Loucy (cell line): ENCODE measurements at regions not wholly inside any gene's neighbourhood (a gene's known extent, or its start where the extent isn't known, plus 50 kb on each side); places are given as distances from the start of the nearest gene placed in this dataset.

Experiments used
- H2AFZ ChIP-seq: fragments of 200-600 bp; sonication (generic); 2 replicates; pipeline ENCODE4 v1.6.0; 2016; ENCODE audit warnings: antibody characterized with exemption, mild to moderate bottlenecking, low read length, moderate library complexity
- H3F3A ChIP-seq: fragments of 200-600 bp; 2 replicates; pipeline ENCODE4 v1.6.0; 2016; ENCODE audit warnings: antibody characterized with exemption, low read depth, mild to moderate bottlenecking
- H3K27me3 ChIP-seq: fragments of 200-600 bp; sonication (generic); 2 replicates; pipeline ENCODE4 v1.6.1; 2014; ENCODE audit warnings: low read length, mild to moderate bottlenecking; ENCODE audit not compliant: insufficient read depth, poor library complexity, severe bottlenecking
- H3K36me3 ChIP-seq: fragments of 200-600 bp; sonication (generic); 2 replicates; pipeline ENCODE4 v1.6.1; 2016; ENCODE audit warnings: low read length; ENCODE audit not compliant: insufficient read depth
- H3K4me1 ChIP-seq: fragments of 200-600 bp; sonication (generic); 2 replicates; pipeline ENCODE4 v1.5.1; 2014; ENCODE audit warnings: low read length, mild to moderate bottlenecking; ENCODE audit not compliant: insufficient read depth, poor library complexity, severe bottlenecking
- H3K4me2 ChIP-seq: fragments of 200-600 bp; sonication (generic); 2 replicates; pipeline ENCODE4 v1.6.0; 2014; ENCODE audit warnings: antibody characterized with exemption, low read length, low read depth, mild to moderate bottlenecking; ENCODE audit not compliant: poor library complexity, severe bottlenecking
- H3K4me3 ChIP-seq: fragments of 200-600 bp; sonication (generic); 2 replicates; pipeline ENCODE4 v1.5.1; 2014; ENCODE audit warnings: low read length, mild to moderate bottlenecking, mixed read lengths; ENCODE audit not compliant: poor library complexity, severe bottlenecking
- H3K79me2 ChIP-seq: fragments of 200-600 bp; sonication (generic); 2 replicates; pipeline ENCODE4 v1.6.1; 2014; ENCODE audit warnings: low read length; ENCODE audit not compliant: insufficient read depth
- H3K9ac ChIP-seq: fragments of 200-600 bp; sonication (generic); 2 replicates; pipeline ENCODE4 v1.6.0; 2014; ENCODE audit warnings: mild to moderate bottlenecking, low read depth, low read length, moderate library complexity; ENCODE audit not compliant: poor library complexity, severe bottlenecking
- H3K9me2 ChIP-seq: fragments of 200-600 bp; sonication (generic); replicated peaks from 2 replicates; pipeline ENCODE4 v1.6.1; 2016; ENCODE audit warnings: low read depth, low read length, mixed read lengths
- H3K9me3 ChIP-seq: fragments of 200-600 bp; sonication (generic); 2 replicates; pipeline ENCODE4 v1.6.1; 2014; ENCODE audit warnings: mild to moderate bottlenecking, antibody characterized with exemption, low read length, low read depth; ENCODE audit not compliant: insufficient read depth
- H4K20me1 ChIP-seq: fragments of 200-600 bp; sonication (generic); 2 replicates; pipeline ENCODE4 v1.6.0; 2014; ENCODE audit warnings: antibody characterized with exemption, low read length, mild to moderate bottlenecking; ENCODE audit not compliant: insufficient read depth, poor library complexity, severe bottlenecking
- CTCF ChIP-seq: fragments of 200-600 bp; sonication (generic); conservative IDR thresholded peaks from 2 replicates; pipeline ENCODE4 v1.5.1; 2014; ENCODE audit warnings: mild to moderate bottlenecking, antibody characterized with exemption, low read length
- EZH2phosphoT487 ChIP-seq: fragments of 200-600 bp; IDR thresholded peaks from 2 replicates; pipeline ENCODE4 v1.6.1; 2018; ENCODE audit warnings: antibody characterized with exemption, mild to moderate bottlenecking, moderate library complexity, borderline replicate concordance

- H3F3A ChIP-seq, result no peaks in the 10 kb centered on the region
- no peaks in the 10 kb centered on the region for H3K79me2 ChIP-seq
- no peaks in the 10 kb centered on the region for H3K4me1 ChIP-seq
- no peak overlapping the region for H3K9ac ChIP-seq
- no peaks in the 10 kb centered on the region for H3K9me2 ChIP-seq
- no peaks in the 10 kb centered on the region for H3K27me3 ChIP-seq
- H3K4me2 ChIP-seq, result no peak overlapping the region
- no peaks in the 10 kb centered on the region for H3K9me3 ChIP-seq
- H4K20me1 ChIP-seq, result no peaks in the 10 kb centered on the region
- H3K36me3 ChIP-seq, result no peaks in the 10 kb centered on the region
- TF ChIP-seq CTCF (no peak), EZH2phosphoT487 (no peak)
- H2AFZ ChIP-seq, result no peak overlapping the region
- no peak overlapping the region for H3K4me3 ChIP-seq
These were observed 66.8 kb upstream of the PRRC2C start for GRCh38 chr1:171418546-171418945.

- no peak for TF ChIP-seq EZH2phosphoT487
- no peak for TF ChIP-seq CTCF
- Histone ChIP-seq H3K4me3 (no peak overlapping the region), H3K9me2 (no peaks in the 10 kb centered on the region), H3F3A (no peaks in the 10 kb centered on the region), H3K36me3 (no peaks in the 10 kb centered on the region), H4K20me1 (no peaks in the 10 kb centered on the region), H3K27me3 (no peaks in the 10 kb centered on the region), H3K4me2 (no peak overlapping the region), H3K79me2 (no peaks in the 10 kb centered on the region), H3K9ac (no peak overlapping the region), H3K4me1 (no peaks in the 10 kb centered on the region), H2AFZ (no peak overlapping the region), H3K9me3 (no peaks in the 10 kb centered on the region)
These were observed 64.5 kb upstream of the PRRC2C start for GRCh38 chr1:171420810-171421209.

GRCh38 chr1:171421413-171422020 is 63.8 kb upstream of the PRRC2C start:
- no peaks in the 10 kb centered on the region for H3K9me2 ChIP-seq
- no peaks in the 10 kb centered on the region for H3K79me2 ChIP-seq
- no peaks in the 10 kb centered on the region for H3K9me3 ChIP-seq
- H2AFZ ChIP-seq, result no peak overlapping the region
- H3K4me1 ChIP-seq, result no peaks in the 10 kb centered on the region
- H3F3A ChIP-seq, result no peaks in the 10 kb centered on the region
- no peaks in the 10 kb centered on the region for H3K36me3 ChIP-seq
- no peak overlapping the region for H3K4me3 ChIP-seq
- TF ChIP-seq CTCF (no peak), EZH2phosphoT487 (no peak)
- no peaks in the 10 kb centered on the region for H4K20me1 ChIP-seq
- no peaks in the 10 kb centered on the region for H3K27me3 ChIP-seq
- H3K9ac ChIP-seq, result no peak overlapping the region
- no peak overlapping the region for H3K4me2 ChIP-seq
